Uterus (tissue), 3 donors: ENCODE measurements at regions not wholly inside any gene's neighbourhood (a gene's known extent, or its start where the extent isn't known, plus 50 kb on each side); places are given as distances from the start of the nearest gene placed in this dataset.

Source experiments
- DNase-seq, 2 donors: peaks; one replicate each; pipeline ENCODE4 v3.0.0-alpha.2; 2019 to 2020
- H3K27ac ChIP-seq, 2 donors: fragments of 200-600 bp; sonication (generic); 1 replicate in 1 of 2; 2 replicates in 1 of 2; pipeline ENCODE4 v1.5.1; 2016 to 2018
- H3K27me3 ChIP-seq, 2 donors: fragments of 200-600 bp; sonication (generic); one replicate each; pipeline ENCODE4 v1.5.1; 2018 to 2019; ENCODE audit warnings: control low read depth in 1 of 2
- H3K36me3 ChIP-seq, 2 donors: fragments of 200-600 bp; sonication (generic); one replicate each; pipeline ENCODE4 v1.5.1; 2019; ENCODE audit warnings: control low read depth in 1 of 2
- H3K4me1 ChIP-seq, 2 donors: fragments of 200-600 bp; sonication (generic); one replicate each; pipeline ENCODE4 v1.5.1; 2018 to 2019; ENCODE audit warnings: control low read depth in 1 of 2
- H3K4me3 ChIP-seq, 2 donors: fragments of 200-600 bp; sonication (generic); 1 replicate in 1 of 2; 2 replicates in 1 of 2; pipeline ENCODE4 v1.5.1; 2018 to 2019; ENCODE audit warnings: mild to moderate bottlenecking in 1 of 2
- H3K9me3 ChIP-seq, 2 donors: fragments of 200-600 bp; sonication (generic); one replicate each; pipeline ENCODE4 v1.5.1; 2019; ENCODE audit warnings: control low read depth in 1 of 2
- CTCF ChIP-seq, 4 experiments: fragments of 200-600 bp in 2 of 4; fragments of 450-650 bp in 2 of 4; sonication (generic) in 2 of 4; IDR thresholded peaks; one replicate each; pipeline ENCODE4 v1.5.1; 2016 to 2019; ENCODE audit warnings: antibody characterized with exemption in 4 of 4, mild to moderate bottlenecking in 2 of 4, moderate library complexity in 1 of 4
- POLR2A ChIP-seq, 2 donors: fragments of 450-650 bp; IDR thresholded peaks; one replicate each; pipeline ENCODE4 v1.6.1; 2016; ENCODE audit warnings: antibody characterized with exemption in 2 of 2, mild to moderate bottlenecking in 1 of 2, moderate library complexity in 1 of 2
- intact Hi-C: fragments of 100-400 bp; cut with DNase I; formaldehyde crosslinking; loops from one replicate; pipeline ENCODE4 v1.15.1; 2023; ENCODE audit warnings: low total_unique reads
- donor health status: DM: yes; HTN: yes; CAD: no.

GRCh38 chr12:107568718-107569117, 116.9 kb upstream of the PWP1 start:
- Histone ChIP-seq H3K9me3 (no peaks in the 10 kb centered on the region), H3K4me1 (no peaks in the 10 kb centered on the region), H3K36me3 (no peaks in the 10 kb centered on the region), H3K27me3 (no peaks in the 10 kb centered on the region), H3K4me3 (no peak overlapping the region), H3K27ac (no peak overlapping the region)
- intact Hi-C loops = no loop called here
- TF ChIP-seq CTCF (IDR thresholded peaks at IDR 0.05) (no peak), POLR2A (IDR thresholded peaks at IDR 0.05) (no peak)
- no peak for DNase-seq

GRCh38 chr12:107570721-107571120, 114.9 kb upstream of the PWP1 start:
- Histone ChIP-seq H3K9me3 (no peaks in the 10 kb centered on the region), H3K36me3 (no peaks in the 10 kb centered on the region), H3K27me3 (no peaks in the 10 kb centered on the region), H3K4me3 (no peak overlapping the region), H3K4me1 (no peaks in the 10 kb centered on the region), H3K27ac (no peak overlapping the region)
- intact Hi-C loops = no loop called here
- DNase-seq = no peak
- TF ChIP-seq POLR2A (IDR thresholded peaks at IDR 0.05) (no peak), CTCF (IDR thresholded peaks at IDR 0.05) (no peak)

GRCh38 chr12:107571492-107571891, 114.1 kb upstream of the PWP1 start:
- Histone ChIP-seq H3K9me3 (no peaks in the 10 kb centered on the region), H3K4me1 (no peaks in the 10 kb centered on the region), H3K4me3 (no peak overlapping the region), H3K27me3 (no peaks in the 10 kb centered on the region), H3K36me3 (no peaks in the 10 kb centered on the region), H3K27ac (no peak overlapping the region)
- intact Hi-C loops = no loop called here
- DNase-seq = no peak
- TF ChIP-seq CTCF (IDR thresholded peaks at IDR 0.05) = no peak
- TF ChIP-seq POLR2A (IDR thresholded peaks at IDR 0.05) = no peak

GRCh38 chr12:107574691-107575090, 110.9 kb upstream of the PWP1 start:
- H3K27me3 ChIP-seq = no peaks in the 10 kb centered on the region
- no peaks in the 10 kb centered on the region for H3K4me1 ChIP-seq
- TF ChIP-seq POLR2A (IDR thresholded peaks at IDR 0.05) = no peak
- no peak for TF ChIP-seq CTCF (IDR thresholded peaks at IDR 0.05)
- H3K4me3 ChIP-seq = no peak overlapping the region
- no peaks in the 10 kb centered on the region for H3K36me3 ChIP-seq
- no peak for DNase-seq
- no peaks in the 10 kb centered on the region for H3K9me3 ChIP-seq
- intact Hi-C loops = no loop called here
- no peak overlapping the region for H3K27ac ChIP-seq

- no peak for DNase-seq
- intact Hi-C loops = no loop called here
- TF ChIP-seq CTCF (IDR thresholded peaks at IDR 0.05) (no peak), POLR2A (IDR thresholded peaks at IDR 0.05) (no peak)
- Histone ChIP-seq H3K36me3 (no peaks in the 10 kb centered on the region), H3K9me3 (no peaks in the 10 kb centered on the region), H3K4me3 (no peak overlapping the region), H3K4me1 (no peaks in the 10 kb centered on the region), H3K27me3 (no peaks in the 10 kb centered on the region), H3K27ac (no peak overlapping the region)
Measured at GRCh38 chr12:107580750-107581618, 104.6 kb upstream of the PWP1 start.
